ENCODE measurements at regions not wholly inside any gene's neighbourhood (a gene's known extent, or its start where the extent isn't known, plus 50 kb on each side); places are given as distances from the start of the nearest gene placed in this dataset.

DNA sequence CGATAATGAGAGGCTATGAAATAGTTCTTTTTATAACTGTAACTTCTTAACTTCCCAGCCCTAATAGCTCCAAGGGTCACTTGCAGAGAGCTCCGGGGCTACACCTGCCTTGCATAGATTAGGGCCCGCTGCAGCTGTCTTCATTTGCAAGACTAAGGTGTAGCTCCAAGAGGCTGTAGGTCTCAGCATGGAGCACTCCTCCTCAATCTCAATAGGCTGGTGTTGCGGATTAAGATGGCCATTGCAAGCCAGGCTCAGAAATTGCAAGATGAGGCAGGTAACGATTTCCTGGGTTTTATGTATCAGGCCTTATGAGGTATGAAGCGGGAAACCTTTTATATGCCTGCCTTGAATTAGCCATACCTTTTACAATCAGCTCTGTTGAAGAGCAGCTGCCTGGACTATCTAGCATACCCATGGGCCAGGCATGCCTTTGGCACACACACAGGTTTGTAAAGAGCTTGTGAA is 185.7 kb downstream of the TM9SF2 start (continued):
- TF ChIP-seq HDAC2 (IDR thresholded peaks at IDR 0.05; ENCODE audit: borderline replicate concordance in 1 of 2, low read depth in 2 of 2, low read length in 2 of 2) (peak; percentile 21 to 93; a peak in 2 of 4 replicates), ZNF274 (IDR thresholded peaks at IDR 0.05; ENCODE audit: borderline replicate concordance, extremely low read depth, low read length) (no peak), POLR2A (IDR thresholded peaks at IDR 0.05; ENCODE audit: control extremely low read depth in 1 of 2, low read depth in 2 of 2, low read length in 2 of 2) (peak in 1 of 2 experiments; percentile 69; a peak in 2 of 3 replicates), RFX5 (IDR thresholded peaks at IDR 0.05; ENCODE audit: borderline replicate concordance, low read depth, low read length) (no peak), NANOG (IDR thresholded peaks at IDR 0.05; ENCODE audit: insufficient read depth, low read depth, low read length, poor library complexity, severe bottlenecking) (peak; percentile 83), SP4 (IDR thresholded peaks at IDR 0.05; ENCODE audit: low read length) (no peak), SRF (IDR thresholded peaks at IDR 0.05; ENCODE audit: low read depth, low read length) (no peak), TCF12 (IDR thresholded peaks at IDR 0.05; ENCODE audit: low read depth, low read length) (peak; percentile 99), TEAD4 (IDR thresholded peaks at IDR 0.05; ENCODE audit: low read depth, low read length) (0 out of 2 replicates have a peak, but pooled peaks have one; percentile 48), RAD21 (IDR thresholded peaks at IDR 0.05 in 1 of 2, conservative IDR thresholded peaks at IDR 0.05 in 1 of 2; ENCODE audit: low read depth in 2 of 2, low read length in 2 of 2) (peak in 1 of 2 experiments; percentile 21; a peak in 1 of 4 replicates), CBX5 (IDR thresholded peaks at IDR 0.05; ENCODE audit: low read depth, low read length) (no peak), SP1 (IDR thresholded peaks at IDR 0.05; ENCODE audit: low read depth, low read length) (peak; percentile 68; the same call in 1 of the 2 replicates), RXRA (IDR thresholded peaks at IDR 0.05; ENCODE audit: insufficient read depth, low read depth, low read length) (no peak), TAF7 (optimal IDR thresholded peaks at IDR 0.05; ENCODE audit: borderline replicate concordance, low read depth, low read length) (peak; percentile 62), FOSL1 (IDR thresholded peaks at IDR 0.05; ENCODE audit: insufficient read depth, low read depth, low read length) (no peak), POLR2AphosphoS5 (IDR thresholded peaks at IDR 0.05; ENCODE audit: low read depth, low read length) (peak; percentile 75), GABPA (IDR thresholded peaks at IDR 0.05; ENCODE audit: borderline replicate concordance, insufficient read depth, low read length) (no peak), EP300 (IDR thresholded peaks at IDR 0.05; ENCODE audit: borderline replicate concordance in 1 of 2, low read depth in 2 of 2, low read length in 2 of 2) (peak in 1 of 2 experiments; percentile 95; a peak in 2 of 3 replicates), HDAC6 (IDR thresholded peaks at IDR 0.05; ENCODE audit: low read depth, low read length) (no peak), SIN3A (conservative IDR thresholded peaks at IDR 0.05 in 1 of 2, IDR thresholded peaks at IDR 0.05 in 1 of 2; ENCODE audit: low read depth in 1 of 2, low read length in 2 of 2) (peak; percentile 36 to 45; a peak in 1 of 4 replicates)
- TF ChIP-seq, protein P1, sequence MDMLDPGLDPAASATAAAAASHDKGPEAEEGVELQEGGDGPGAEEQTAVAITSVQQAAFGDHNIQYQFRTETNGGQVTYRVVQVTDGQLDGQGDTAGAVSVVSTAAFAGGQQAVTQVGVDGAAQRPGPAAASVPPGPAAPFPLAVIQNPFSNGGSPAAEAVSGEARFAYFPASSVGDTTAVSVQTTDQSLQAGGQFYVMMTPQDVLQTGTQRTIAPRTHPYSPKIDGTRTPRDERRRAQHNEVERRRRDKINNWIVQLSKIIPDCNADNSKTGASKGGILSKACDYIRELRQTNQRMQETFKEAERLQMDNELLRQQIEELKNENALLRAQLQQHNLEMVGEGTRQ (IDR thresholded peaks at IDR 0.05; ENCODE audit: low read length), result no peak
- TF ChIP-seq, protein P2, sequence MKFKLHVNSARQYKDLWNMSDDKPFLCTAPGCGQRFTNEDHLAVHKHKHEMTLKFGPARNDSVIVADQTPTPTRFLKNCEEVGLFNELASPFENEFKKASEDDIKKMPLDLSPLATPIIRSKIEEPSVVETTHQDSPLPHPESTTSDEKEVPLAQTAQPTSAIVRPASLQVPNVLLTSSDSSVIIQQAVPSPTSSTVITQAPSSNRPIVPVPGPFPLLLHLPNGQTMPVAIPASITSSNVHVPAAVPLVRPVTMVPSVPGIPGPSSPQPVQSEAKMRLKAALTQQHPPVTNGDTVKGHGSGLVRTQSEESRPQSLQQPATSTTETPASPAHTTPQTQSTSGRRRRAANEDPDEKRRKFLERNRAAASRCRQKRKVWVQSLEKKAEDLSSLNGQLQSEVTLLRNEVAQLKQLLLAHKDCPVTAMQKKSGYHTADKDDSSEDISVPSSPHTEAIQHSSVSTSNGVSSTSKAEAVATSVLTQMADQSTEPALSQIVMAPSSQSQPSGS (IDR thresholded peaks at IDR 0.05; ENCODE audit: low read length), result no peak

Data from H1 (cell line).